DMS153 (cell line): ENCODE measurements at regions not wholly inside any gene's neighbourhood (a gene's known extent, or its start where the extent isn't known, plus 50 kb on each side); places are given as distances from the start of the nearest gene placed in this dataset.
A peak's percentile ranks its signal among the peaks of the same experiment; 100 is the strongest.
"Not testable (repeated sequence)": the region's sequence is repeated elsewhere in the genome, so short reads cannot be mapped to it uniquely, and the experiment has no call there.

Experiments used
- DNase-seq: peaks from one replicate; lab custom pipeline; 2025; lab: John Stamatoyannopoulos, UW

DNA sequence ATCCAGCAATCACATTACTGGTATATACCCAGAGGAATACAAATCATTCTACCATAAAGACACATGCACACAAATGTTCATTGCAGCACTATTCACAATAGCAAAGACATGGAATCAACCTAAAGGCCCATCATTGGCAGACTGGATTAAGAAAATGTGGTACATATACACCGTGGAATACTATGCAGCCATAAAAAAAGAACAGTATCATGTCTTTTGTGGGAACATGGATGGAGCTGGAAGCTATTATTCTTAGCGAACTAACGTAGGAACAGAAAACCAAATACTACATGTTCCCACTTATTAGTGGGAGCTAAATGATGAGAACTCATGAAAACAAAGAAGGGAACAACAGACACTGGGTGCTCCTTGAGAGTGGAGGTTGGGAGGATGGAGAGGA, 60.9 kb downstream of the PGRMC1 start:
- DNase-seq: not testable (repeated sequence)

DNA sequence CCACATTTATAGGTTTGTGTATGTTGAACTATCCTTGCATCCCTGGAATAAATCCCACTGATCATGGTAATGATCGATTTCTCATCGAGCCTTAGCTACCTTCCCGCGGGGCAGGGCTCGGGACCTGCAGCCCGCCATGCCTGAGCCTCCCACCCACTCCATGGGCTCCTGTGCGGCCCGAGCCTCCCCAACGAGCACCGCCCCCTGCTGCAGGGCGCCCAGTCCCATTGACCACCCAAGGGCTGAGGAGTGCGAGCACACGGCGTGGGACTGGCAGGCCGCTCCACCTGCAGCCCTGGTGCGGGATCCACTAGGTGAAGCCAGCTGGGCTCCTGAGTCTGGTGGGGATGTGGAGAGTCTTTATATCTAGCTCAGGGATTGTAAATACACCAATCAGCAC, 63.7 kb downstream of the PGRMC1 start:
- DNase-seq: not testable (repeated sequence)

DNA sequence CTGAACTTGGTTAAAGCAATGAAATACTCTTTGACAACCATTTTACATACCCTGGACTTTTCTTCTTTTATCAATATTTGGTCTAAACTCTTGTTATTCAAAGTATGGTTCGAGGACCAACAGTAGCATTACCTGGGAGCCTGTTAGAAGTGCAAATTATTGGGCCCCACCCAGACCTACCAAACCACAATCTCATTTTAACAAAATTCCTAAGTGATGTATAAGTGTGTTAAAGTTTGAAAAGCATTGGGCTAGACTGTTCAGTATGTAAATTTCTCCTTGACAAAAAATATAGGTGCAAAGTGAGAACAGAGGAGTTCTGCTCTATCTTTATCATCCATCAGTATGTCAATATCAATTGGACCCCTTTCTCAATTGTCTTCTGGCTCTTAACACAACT, 67.1 kb downstream of the PGRMC1 start:
- no peak for DNase-seq

DNA sequence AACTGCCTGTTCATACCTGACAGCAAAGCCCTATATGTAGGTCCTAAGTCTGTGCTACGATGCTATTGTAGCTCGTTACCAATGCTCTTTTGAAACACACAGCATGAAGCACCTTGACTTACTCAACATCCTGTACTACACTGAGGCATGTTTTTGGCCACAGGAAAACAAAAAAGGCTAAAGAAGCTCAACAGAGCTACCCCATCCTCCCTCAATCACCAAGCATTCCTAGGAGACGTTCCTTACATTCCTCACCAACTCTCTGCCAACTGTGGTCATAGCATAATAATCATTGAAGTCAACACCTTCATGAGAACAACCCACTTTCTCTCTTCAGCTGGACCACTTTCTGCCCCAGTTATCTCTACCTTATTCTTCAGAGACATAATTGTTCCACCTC, 73.7 kb upstream of the SLC25A43 start:
- DNase-seq: no peak

DNA sequence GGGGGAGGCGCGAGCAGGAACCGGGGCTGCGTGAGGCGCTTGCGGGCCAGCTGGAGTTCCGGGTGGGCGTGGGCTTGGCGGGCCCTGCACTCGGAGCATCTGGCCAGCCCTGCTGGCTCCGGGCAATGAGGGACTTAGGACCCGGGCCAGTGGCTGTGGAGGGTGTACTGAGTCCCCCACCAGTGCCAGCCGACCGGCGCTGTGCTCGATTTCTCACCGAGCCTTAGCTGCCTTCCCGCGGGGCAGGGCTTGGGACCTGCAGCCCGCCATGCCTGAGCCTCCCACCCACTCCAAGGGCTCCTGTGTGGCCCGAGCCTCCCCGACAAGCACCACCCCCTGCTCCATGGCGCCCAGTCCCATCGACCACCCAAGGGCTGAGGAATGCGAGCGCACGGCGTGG, 67.3 kb upstream of the SLC25A43 start:
- not testable (repeated sequence) for DNase-seq

DNA sequence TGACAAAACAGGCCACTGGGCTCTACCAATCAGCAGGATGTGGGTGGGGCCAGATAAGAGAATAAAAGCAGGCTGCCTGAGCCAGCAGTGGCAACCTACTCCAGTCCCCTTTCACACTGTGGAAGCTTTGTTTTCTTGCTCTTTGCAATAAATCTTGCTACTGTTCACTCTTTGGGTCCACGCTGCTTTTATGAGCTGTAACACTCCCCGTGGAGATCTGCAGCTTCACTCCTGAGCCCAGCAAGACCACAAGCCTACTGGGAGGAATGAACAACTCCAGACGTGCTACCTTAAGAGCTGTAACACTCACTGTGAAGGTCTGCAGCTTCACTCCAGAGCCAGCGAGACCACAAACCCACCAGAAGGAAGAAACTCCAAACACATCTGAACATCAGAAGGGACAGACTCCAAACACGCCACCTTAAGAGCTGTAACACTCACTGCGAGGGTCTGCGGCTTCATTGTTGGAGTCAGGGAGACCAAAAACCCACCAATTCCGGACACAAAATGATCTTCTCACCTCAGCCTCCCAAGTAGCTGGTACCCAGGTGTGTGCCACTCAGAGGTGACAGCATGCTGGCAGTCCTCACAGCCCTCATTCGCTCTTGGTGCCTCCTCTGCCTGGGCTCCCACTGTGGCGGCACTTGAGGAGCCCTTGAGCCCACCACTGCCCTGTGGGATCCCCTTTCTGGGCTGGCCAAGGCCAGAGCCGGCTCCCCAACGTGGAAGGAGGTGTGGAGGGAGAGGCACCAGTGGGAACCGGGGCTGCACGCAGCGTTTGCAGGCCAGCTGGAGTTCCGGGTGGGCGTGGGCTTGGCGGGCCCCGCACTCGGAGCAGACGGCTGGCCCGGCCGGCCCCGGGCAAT, 66.0 kb upstream of the SLC25A43 start:
- DNase-seq: not testable (repeated sequence)

DNA sequence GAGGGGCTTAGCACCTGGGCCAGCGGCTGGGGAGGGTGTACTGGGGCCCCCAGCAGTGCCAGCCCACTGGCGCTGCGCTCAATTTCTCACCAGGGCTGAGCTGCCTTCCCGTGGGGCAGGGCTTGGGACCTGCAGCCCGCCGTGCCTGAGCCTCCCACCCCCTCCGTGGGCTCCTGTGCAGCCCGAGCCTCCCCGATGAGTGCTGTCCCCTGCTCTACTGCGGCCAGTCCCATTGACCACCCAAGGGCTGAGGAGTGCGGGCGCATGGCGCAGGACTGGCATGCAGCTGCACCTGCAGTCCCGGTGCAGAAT, 65.5 kb upstream of the SLC25A43 start:
- not testable (repeated sequence) for DNase-seq

DNA sequence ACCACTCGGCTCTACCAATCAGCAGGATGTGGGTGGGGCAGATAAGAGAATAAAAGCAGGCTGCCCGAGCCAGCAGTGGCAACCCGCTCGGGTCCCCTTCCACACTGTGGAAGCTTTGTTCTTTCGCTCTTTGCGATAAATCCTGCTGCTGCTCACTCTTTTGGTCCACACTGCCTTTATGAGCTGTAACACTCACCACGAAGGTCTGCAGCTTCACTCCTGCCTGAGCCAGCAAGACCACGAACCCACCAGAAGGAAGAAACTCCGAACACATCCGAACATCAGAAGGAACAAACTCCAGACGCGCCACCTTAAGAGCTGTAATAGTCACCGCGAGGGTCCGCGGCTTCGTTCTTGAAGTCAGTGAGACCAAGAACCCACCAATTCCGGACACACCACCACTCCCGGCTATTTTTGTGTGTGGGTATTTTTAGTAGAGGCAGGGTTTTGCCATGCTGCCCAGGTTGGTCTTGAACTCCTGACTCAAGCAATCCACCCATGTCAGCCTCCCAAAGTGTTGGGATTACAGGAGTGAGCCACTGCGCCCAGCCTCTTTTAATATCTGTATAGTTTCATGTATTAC, 64.6 kb upstream of the SLC25A43 start:
- DNase-seq: not testable (repeated sequence)

DNA sequence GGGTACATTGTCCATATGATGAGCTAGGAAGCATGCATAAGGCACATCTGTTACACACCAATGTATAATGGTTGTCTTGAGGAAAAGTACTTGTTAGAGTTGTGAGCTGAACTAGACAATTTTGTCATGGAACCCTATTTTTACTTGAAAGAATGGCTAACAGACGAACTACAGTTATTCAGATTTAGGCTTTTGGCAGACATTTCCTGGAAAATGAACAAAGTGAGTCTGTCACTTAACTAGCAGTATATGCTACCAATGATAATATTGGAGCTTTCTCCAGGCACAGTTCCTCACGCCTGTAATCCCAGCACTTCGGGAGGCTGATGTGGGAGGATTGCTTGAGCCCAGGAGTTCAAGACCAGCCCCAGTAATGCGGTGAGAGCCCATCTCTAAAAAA, 61.9 kb upstream of the SLC25A43 start:
- DNase-seq: no peak

DNA sequence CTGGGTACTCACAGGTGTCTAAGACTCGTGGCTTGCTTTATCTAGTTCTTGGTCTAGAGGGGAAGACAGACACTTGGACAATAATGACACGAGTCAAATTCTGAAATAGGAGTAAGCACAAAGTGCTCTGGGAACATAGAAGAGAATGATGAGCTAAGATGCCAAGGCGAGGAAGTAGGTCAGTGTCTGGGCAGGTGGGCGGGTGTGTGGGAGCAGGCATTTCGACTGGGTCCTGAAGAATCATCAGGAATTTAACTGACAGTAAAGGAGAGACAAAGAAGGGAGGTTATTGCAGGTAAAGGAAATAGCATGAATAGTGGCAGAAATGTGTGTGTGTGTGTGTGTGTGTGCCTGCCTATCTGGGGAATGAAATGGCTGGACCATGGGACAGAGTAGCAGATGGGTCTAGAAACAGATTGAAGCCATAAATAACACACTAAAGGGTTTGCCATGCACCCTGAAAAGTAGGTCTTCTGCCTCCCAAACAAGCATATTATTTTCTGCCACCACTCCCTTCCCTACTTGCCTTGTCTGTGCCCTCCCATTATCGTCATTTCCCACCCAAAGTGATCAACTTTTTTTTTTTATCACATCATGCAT, 58.4 kb upstream of the SLC25A43 start:
- DNase-seq: no peak

DNA sequence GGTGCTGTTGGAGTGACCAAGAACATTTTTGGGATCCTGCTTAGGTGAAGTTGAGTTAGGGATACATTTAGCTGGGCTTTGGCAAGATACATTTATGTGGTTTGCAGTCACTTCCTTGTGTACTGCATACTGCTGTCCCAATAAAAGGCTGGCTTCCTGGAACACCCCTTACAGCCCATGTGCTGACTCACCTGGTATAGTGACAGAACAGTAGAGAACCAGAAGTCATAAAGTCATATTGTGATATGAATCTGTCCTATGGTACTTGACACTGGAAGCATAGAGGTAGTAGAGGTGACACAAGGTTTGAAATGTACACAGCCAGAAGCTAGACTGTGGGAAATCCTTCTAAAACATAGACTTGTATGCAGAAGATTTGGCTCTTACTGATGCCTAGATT, 55.3 kb upstream of the SLC25A43 start:
- DNase-seq: peak; percentile 21
